GM12874 (cell line): ENCODE measurements at regions not wholly inside any gene's neighbourhood (a gene's known extent, or its start where the extent isn't known, plus 50 kb on each side); places are given as distances from the start of the nearest gene placed in this dataset.

Experiments
- CTCF ChIP-seq: IDR thresholded peaks from 2 replicates; pipeline ENCODE4 v1.5.1; 2011; ENCODE audit warnings: low read depth, mild to moderate bottlenecking, control low read depth, low read length, moderate library complexity; ENCODE audit not compliant: insufficient read depth

- no peak for TF ChIP-seq CTCF
Measured at GRCh38 chr2:150695451-150696135, 208.1 kb upstream of the RND3 start.

- TF ChIP-seq CTCF: no peak
Measured at GRCh38 chr2:150693556-150693955, 206.1 kb upstream of the RND3 start.

DNA sequence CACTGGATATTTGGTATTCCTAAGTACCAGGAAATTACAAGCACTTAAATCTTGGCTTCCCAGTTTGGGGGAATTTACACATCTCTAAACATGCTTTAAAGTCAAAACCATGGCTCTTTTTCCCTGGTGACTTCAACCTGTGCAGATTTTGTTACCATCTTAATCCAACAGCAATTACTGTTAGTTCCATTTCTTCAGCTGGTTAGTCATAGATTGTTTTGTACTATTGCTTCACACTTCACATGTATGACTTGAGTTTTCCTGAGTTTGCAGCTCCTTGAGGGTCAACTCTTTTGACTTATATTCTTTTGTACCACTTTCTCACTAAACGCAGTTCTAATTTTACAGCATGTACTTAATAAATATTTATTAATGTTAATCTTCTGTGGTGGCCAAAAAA is 203.4 kb upstream of the RND3 start:
- TF ChIP-seq CTCF: no peak

GRCh38 chr2:150690261-150690660 is 202.8 kb upstream of the RND3 start:
- TF ChIP-seq CTCF: no peak

- no peak for TF ChIP-seq CTCF
Measured at GRCh38 chr2:150689590-150689989, 202.1 kb upstream of the RND3 start.

DNA sequence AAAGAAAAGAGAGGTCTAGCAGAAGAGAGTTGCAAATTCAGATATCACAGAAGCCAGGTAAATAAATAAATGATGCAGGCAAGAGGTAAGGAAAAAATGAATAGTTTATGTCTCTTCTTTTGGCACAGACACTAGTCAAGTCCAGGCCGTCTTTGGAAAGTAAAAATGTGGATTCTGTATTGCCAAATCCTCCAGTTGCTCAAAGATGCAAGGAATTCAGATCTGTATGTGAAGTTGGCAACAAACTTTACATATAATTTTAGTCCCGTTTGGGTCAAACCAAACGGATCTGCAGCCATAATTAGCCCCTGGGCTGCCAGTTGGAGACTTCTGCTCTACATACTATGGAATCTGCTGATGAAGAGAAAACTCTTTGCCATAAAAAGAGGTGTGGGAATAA is 200.5 kb upstream of the RND3 start:
- no peak for TF ChIP-seq CTCF

DNA sequence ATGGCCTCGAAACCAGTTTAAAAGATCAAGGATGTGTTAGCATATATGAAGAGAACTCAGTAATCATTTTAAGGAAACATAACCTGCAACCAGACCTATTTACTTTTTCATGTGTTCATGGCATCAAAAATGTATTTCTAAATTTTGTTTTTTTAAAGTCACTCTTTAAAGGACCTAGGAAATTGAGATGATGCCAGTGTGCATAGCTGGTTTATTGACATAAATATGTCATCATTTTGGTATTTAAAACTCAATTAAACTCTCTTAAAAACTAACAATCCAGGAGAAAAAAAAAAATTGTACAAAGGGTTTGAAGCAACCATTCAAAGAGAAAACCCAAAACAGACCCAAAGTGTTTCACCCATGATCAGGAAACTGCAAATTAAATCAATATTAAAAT is 198.9 kb upstream of the RND3 start:
- TF ChIP-seq CTCF: no peak
